ENCODE measurements at regions not wholly inside any gene's neighbourhood (a gene's known extent, or its start where the extent isn't known, plus 50 kb on each side); places are given as distances from the start of the nearest gene placed in this dataset.

DNA sequence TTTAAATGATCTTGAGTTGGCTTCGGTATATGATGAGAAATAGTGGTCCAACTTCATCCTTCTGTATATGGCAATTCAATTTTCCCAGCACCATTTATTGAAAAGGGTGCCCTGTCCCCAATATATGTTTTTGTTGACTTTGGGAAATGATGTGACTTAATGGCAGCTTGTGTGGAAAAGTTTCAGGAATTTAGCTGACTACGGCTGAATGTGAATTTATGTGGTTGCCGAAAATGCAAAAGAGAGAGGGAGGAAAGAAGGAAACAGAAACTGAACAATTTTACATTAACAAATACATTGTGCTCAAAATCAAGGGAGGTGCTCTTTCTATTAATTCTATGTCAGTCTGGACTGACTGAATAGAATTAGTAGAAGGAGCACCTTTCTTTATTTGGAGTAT, 101.8 kb upstream of the CYSLTR1 start:
- POLR2A ChIA-PET: no interaction called here
- intact Hi-C loops (cut with micrococcal nuclease): no loop called here
- H3K4me1 Mint-ChIP-seq (ENCODE audit: insufficient read depth, unreplicated experiment): no peaks in the 10 kb centered on the region

DNA sequence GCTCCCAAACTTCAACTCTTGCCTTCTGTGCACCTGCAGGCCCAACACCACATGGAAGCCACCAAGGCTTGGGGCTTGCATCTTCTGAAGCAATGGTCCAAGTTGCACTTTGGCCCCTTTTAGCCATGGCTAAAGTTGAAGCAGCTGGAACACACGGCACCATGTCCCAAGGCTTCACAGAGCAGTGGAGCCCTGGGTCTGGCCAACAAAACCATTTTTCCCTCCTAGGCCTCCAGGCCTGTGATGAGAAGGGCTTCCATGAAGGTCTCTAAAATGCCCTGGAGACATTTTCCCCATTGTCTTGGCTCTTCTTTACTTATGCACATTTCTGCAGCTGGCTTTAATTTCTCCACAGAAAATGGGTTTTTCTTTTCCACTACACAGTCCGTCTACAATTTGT, 61.3 kb upstream of the CYSLTR1 start:
- intact Hi-C loops (cut with micrococcal nuclease): no loop called here
- ChIA-PET POLR2A (no interaction called here), CTCF (no interaction called here)
- BruUV-seq (replicated peaks): no TSS peak
- Mint-ChIP-seq H3K27ac (ENCODE audit: low read depth, unreplicated experiment) (no peak overlapping the region), H3K27me3 (ENCODE audit: insufficient read depth, unreplicated experiment) (no peaks in the 10 kb centered on the region), H3K9me3 (ENCODE audit: unreplicated experiment) (peaks cover 60% of the 10 kb centered on the region), H3K4me1 (ENCODE audit: insufficient read depth, unreplicated experiment) (no peaks in the 10 kb centered on the region), H3K36me3 (ENCODE audit: insufficient read depth, unreplicated experiment) (no peaks in the 10 kb centered on the region), H3K4me3 (ENCODE audit: unreplicated experiment) (no peak overlapping the region)
- DNase-seq (ENCODE audit: unreplicated experiment): no peak
- TF ChIP-seq, protein P1, sequence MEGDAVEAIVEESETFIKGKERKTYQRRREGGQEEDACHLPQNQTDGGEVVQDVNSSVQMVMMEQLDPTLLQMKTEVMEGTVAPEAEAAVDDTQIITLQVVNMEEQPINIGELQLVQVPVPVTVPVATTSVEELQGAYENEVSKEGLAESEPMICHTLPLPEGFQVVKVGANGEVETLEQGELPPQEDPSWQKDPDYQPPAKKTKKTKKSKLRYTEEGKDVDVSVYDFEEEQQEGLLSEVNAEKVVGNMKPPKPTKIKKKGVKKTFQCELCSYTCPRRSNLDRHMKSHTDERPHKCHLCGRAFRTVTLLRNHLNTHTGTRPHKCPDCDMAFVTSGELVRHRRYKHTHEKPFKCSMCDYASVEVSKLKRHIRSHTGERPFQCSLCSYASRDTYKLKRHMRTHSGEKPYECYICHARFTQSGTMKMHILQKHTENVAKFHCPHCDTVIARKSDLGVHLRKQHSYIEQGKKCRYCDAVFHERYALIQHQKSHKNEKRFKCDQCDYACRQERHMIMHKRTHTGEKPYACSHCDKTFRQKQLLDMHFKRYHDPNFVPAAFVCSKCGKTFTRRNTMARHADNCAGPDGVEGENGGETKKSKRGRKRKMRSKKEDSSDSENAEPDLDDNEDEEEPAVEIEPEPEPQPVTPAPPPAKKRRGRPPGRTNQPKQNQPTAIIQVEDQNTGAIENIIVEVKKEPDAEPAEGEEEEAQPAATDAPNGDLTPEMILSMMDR (IDR thresholded peaks at IDR 0.05; ENCODE audit: unreplicated experiment): no peak

More for the DNA sequence above, 101.8 kb upstream of the CYSLTR1 start:
- Mint-ChIP-seq H3K36me3 (ENCODE audit: insufficient read depth, unreplicated experiment) (no peaks in the 10 kb centered on the region), H3K9me3 (ENCODE audit: unreplicated experiment) (peaks cover 10% of the 10 kb centered on the region), H3K27me3 (ENCODE audit: insufficient read depth, unreplicated experiment) (no peaks in the 10 kb centered on the region), H3K4me3 (ENCODE audit: unreplicated experiment) (no peak overlapping the region), H3K27ac (ENCODE audit: low read depth, unreplicated experiment) (no peak overlapping the region)
- CTCF ChIA-PET: no interaction called here
- no peak for DNase-seq (ENCODE audit: unreplicated experiment)
- TF ChIP-seq, protein P1 (IDR thresholded peaks at IDR 0.05; ENCODE audit: unreplicated experiment): no peak
- no TSS peak for BruUV-seq (replicated peaks)

DNA sequence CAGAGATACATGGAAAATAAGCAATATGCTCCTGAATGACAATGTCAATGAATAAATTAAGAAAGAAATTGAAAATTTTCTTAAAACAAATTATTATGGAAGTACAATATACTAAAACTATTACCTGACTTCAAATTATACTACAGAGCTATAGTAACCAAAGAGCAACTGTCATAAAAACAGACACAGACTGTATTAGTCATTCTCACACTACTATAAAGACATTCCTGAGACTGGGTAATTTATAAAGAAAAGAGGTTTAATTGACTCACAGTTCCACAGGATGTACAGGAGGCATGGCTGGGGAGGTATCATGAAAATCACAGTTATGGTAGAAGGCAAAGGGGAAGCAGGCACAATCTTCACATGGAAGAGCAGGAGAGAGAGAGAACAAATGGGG, 60.0 kb upstream of the CYSLTR1 start:
- no peaks in the 10 kb centered on the region for H3K27me3 Mint-ChIP-seq (ENCODE audit: insufficient read depth, unreplicated experiment)
- no peak for DNase-seq (ENCODE audit: unreplicated experiment)
- intact Hi-C loops (cut with micrococcal nuclease): no loop called here
- H3K9me3 Mint-ChIP-seq (ENCODE audit: unreplicated experiment): peaks cover 54% of the 10 kb centered on the region
- no peak overlapping the region for H3K4me3 Mint-ChIP-seq (ENCODE audit: unreplicated experiment)
- TF ChIP-seq, protein P1 (IDR thresholded peaks at IDR 0.05; ENCODE audit: unreplicated experiment): no peak
- no TSS peak for BruUV-seq (replicated peaks)
- H3K36me3 Mint-ChIP-seq (ENCODE audit: insufficient read depth, unreplicated experiment): no peaks in the 10 kb centered on the region
- H3K27ac Mint-ChIP-seq (ENCODE audit: low read depth, unreplicated experiment): no peak overlapping the region
- ChIA-PET CTCF (no interaction called here), POLR2A (no interaction called here)
- H3K4me1 Mint-ChIP-seq (ENCODE audit: insufficient read depth, unreplicated experiment): no peaks in the 10 kb centered on the region

DNA sequence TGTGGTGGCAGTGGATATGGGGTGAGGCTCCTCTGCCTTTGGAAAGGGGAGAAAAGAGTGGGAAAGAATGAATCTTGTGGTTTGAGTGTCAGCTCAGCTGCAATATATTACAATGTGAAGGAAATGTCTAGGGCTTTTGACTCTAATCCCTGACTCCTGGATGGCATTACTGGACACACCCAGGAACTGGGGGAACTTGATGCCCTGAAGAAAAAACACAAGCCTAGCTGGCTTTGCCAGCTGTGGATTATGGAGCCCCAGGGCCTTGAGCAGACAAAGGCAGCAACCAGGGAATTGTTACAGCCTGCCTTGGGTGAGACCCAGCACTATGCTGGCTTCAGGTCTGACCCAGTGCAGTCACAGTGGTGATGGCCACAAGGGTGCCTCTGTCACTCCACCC, 57.1 kb upstream of the CYSLTR1 start:
- Mint-ChIP-seq H3K27ac (ENCODE audit: low read depth, unreplicated experiment) (no peak overlapping the region), H3K4me1 (ENCODE audit: insufficient read depth, unreplicated experiment) (no peaks in the 10 kb centered on the region), H3K36me3 (ENCODE audit: insufficient read depth, unreplicated experiment) (no peaks in the 10 kb centered on the region), H3K27me3 (ENCODE audit: insufficient read depth, unreplicated experiment) (no peaks in the 10 kb centered on the region), H3K9me3 (ENCODE audit: unreplicated experiment) (peaks cover 37% of the 10 kb centered on the region), H3K4me3 (ENCODE audit: unreplicated experiment) (no peak overlapping the region)
- BruUV-seq (replicated peaks): no TSS peak
- TF ChIP-seq, protein P1 (IDR thresholded peaks at IDR 0.05; ENCODE audit: unreplicated experiment): no peak
- intact Hi-C loops (cut with micrococcal nuclease): no loop called here
- ChIA-PET POLR2A (no interaction called here), CTCF (no interaction called here)
- peak; percentile 5 for DNase-seq (ENCODE audit: unreplicated experiment)
